HL-60 (cell line): ENCODE measurements at regions not wholly inside any gene's neighbourhood (a gene's known extent, or its start where the extent isn't known, plus 50 kb on each side); places are given as distances from the start of the nearest gene placed in this dataset.

ENCODE experiments used
- CTCF ChIP-seq: IDR thresholded peaks from one replicate; pipeline ENCODE4 v1.5.1; 2011; ENCODE audit warnings: low read length, control low read depth, inconsistent platforms; ENCODE audit not compliant: insufficient read depth
- GABPA ChIP-seq: IDR thresholded peaks from 2 replicates; pipeline ENCODE4 v1.6.1; 2012; ENCODE audit warnings: low read depth
- POLR2AphosphoS5 ChIP-seq: IDR thresholded peaks from 2 replicates; pipeline ENCODE4 v1.6.1; 2012; ENCODE audit warnings: low read depth
- REST ChIP-seq: IDR thresholded peaks from 2 replicates; pipeline ENCODE4 v1.6.1; 2012; ENCODE audit warnings: low read depth; ENCODE audit not compliant: insufficient replicate concordance
- SPI1 ChIP-seq: IDR thresholded peaks from 2 replicates; pipeline ENCODE4 v1.6.1; 2012; ENCODE audit warnings: low read depth, mild to moderate bottlenecking, borderline replicate concordance

DNA sequence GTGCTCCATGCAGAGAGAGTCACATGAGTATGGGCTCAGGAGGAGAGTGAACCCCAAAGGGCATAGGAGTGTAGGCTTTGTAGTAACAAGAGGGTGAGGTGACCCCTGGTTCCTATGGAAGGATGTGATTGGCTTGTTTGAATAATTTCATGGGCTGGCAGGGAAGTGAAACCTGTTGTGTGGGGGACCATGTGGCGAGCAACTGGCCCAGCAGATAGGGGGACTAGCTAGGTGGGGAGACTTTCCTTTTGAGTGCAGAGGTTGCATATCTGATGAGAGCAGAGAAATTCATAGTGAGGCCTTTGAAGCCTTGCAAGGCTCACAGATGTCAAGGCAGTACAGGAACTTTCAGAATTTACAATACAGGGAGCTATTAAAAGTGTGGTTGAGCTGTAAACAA lies 247.9 kb upstream of the SLC35B3 start:
- TF ChIP-seq CTCF (no peak), POLR2AphosphoS5 (no peak), GABPA (no peak), REST (no peak), SPI1 (no peak)
